Activated CD8-positive, alpha-beta T cell treated with anti-CD3 and anti-CD28 coated beads for 36 hours (primary cell): ENCODE measurements at regions not wholly inside any gene's neighbourhood (a gene's known extent, or its start where the extent isn't known, plus 50 kb on each side); places are given as distances from the start of the nearest gene placed in this dataset.
"Not testable (repeated sequence)": the region's sequence is repeated elsewhere in the genome, so short reads cannot be mapped to it uniquely, and the experiment has no call there.

ENCODE experiments used
- ATAC-seq: fragments of 200-7000 bp; cut with Tn5 transposase; one replicate; pipeline ENCODE4 v1.10.0; 2021; ENCODE audit warnings: mild to moderate bottlenecking, moderate library complexity
- CTCF ChIA-PET: fragments of 350-600 bp; sonication (Branson Sonifier 250); formaldehyde crosslinking; loops from one replicate; lab custom pipeline; 2021; ENCODE audit warnings: antibody characterized with exemption; lab: Charles Lee
- POLR2A ChIA-PET: fragments of 350-600 bp; sonication (Branson Sonifier 250); formaldehyde crosslinking; loops from one replicate; lab custom pipeline; 2021; ENCODE audit warnings: antibody characterized with exemption; lab: Charles Lee
- DNase-seq: peaks from one replicate; pipeline ENCODE4 v3.0.0-alpha.2; 2020
- H3K27ac Mint-ChIP-seq: one replicate; pipeline ENCODE4 v1.8.0; 2021; ENCODE audit warnings: mild to moderate bottlenecking, mixed read lengths
- H3K27me3 Mint-ChIP-seq: one replicate; pipeline ENCODE4 v1.8.0; 2021; ENCODE audit warnings: mixed read lengths
- H3K36me3 Mint-ChIP-seq: one replicate; pipeline ENCODE4 v1.8.0; 2021; ENCODE audit warnings: low read depth, mixed read lengths
- H3K4me1 Mint-ChIP-seq: one replicate; pipeline ENCODE4 v1.8.0; 2021; ENCODE audit warnings: low read depth, mixed read lengths
- H3K4me3 Mint-ChIP-seq: one replicate; pipeline ENCODE4 v1.8.0; 2021; ENCODE audit warnings: mild to moderate bottlenecking, moderate library complexity, mixed read lengths
- H3K9me3 Mint-ChIP-seq: one replicate; pipeline ENCODE4 v1.8.0; 2021; ENCODE audit warnings: mixed read lengths
- CTCF ChIP-seq: fragments of 200-600 bp; IDR thresholded peaks from one replicate; pipeline ENCODE4 v1.8.0; 2022; ENCODE audit warnings: antibody characterized with exemption, mild to moderate bottlenecking
- intact Hi-C: fragments of 100-400 bp; cut with micrococcal nuclease; formaldehyde crosslinking; loops from one replicate; pipeline ENCODE4 v1.10.0; 2022

GRCh38 chr21:38089763-38090046 lies 167.1 kb upstream of the KCNJ15 start:
- ATAC-seq (no peak), DNase-seq (no peak)
- Mint-ChIP-seq H3K27ac (no peak overlapping the region), H3K4me1 (no peaks in the 10 kb centered on the region), H3K36me3 (no peaks in the 10 kb centered on the region), H3K4me3 (no peak overlapping the region), H3K9me3 (no peaks in the 10 kb centered on the region), H3K27me3 (peaks cover 18% of the 10 kb centered on the region)
- ChIA-PET POLR2A (interaction anchor here (0.7 kb wide), 1 partner anchor 447 kb away, joined by 3 read pairs; no protein-coding TSS in a partner anchor), CTCF (no interaction called here)
- intact Hi-C loops = no loop called here
- no peak for TF ChIP-seq CTCF

GRCh38 chr21:38091061-38091460 lies 165.7 kb upstream of the KCNJ15 start:
- H3K4me1 Mint-ChIP-seq, intact Hi-C loops, H3K9me3 Mint-ChIP-seq, H3K27ac Mint-ChIP-seq, H3K36me3 Mint-ChIP-seq, DNase-seq, CTCF ChIA-PET, POLR2A ChIA-PET, ATAC-seq, H3K4me3 Mint-ChIP-seq: not testable (repeated sequence)
- H3K27me3 Mint-ChIP-seq = peaks cover 18% of the 10 kb centered on the region

- Mint-ChIP-seq H3K27me3 (peaks cover 18% of the 10 kb centered on the region), H3K4me1 (no peaks in the 10 kb centered on the region), H3K27ac (no peak overlapping the region), H3K9me3 (peaks cover 5% of the 10 kb centered on the region), H3K4me3 (no peak overlapping the region), H3K36me3 (no peaks in the 10 kb centered on the region)
- ChIA-PET CTCF (no interaction called here), POLR2A (no interaction called here)
- intact Hi-C loops = no loop called here
- no peak for TF ChIP-seq CTCF
- no peak for DNase-seq
- no peak for ATAC-seq
These were observed 164.7 kb upstream of the KCNJ15 start for GRCh38 chr21:38092051-38092450.

GRCh38 chr21:38095220-38095619 lies 161.6 kb upstream of the KCNJ15 start:
- intact Hi-C loops = no loop called here
- peaks cover 5% of the 10 kb centered on the region for H3K9me3 Mint-ChIP-seq
- H3K36me3 Mint-ChIP-seq = no peaks in the 10 kb centered on the region
- CTCF ChIA-PET = no interaction called here
- no peak overlapping the region for H3K27ac Mint-ChIP-seq
- H3K4me1 Mint-ChIP-seq = no peaks in the 10 kb centered on the region
- POLR2A ChIA-PET = no interaction called here
- no peak overlapping the region for H3K4me3 Mint-ChIP-seq
- ATAC-seq (no peak), DNase-seq (no peak)
- TF ChIP-seq CTCF = no peak
- H3K27me3 Mint-ChIP-seq = peaks cover 12% of the 10 kb centered on the region

GRCh38 chr21:38097789-38098188 lies 159.0 kb upstream of the KCNJ15 start:
- Mint-ChIP-seq H3K27ac (no peak overlapping the region), H3K36me3 (no peaks in the 10 kb centered on the region), H3K27me3 (peaks cover 9% of the 10 kb centered on the region), H3K4me3 (no peak overlapping the region), H3K4me1 (no peaks in the 10 kb centered on the region), H3K9me3 (peaks cover 5% of the 10 kb centered on the region)
- DNase-seq = no peak
- POLR2A ChIA-PET = no interaction called here
- CTCF ChIA-PET = no interaction called here
- ATAC-seq = no peak
- intact Hi-C loops = no loop called here
- no peak for TF ChIP-seq CTCF

GRCh38 chr21:38112219-38112789 lies 144.5 kb upstream of the KCNJ15 start:
- Mint-ChIP-seq H3K27ac (no peak overlapping the region), H3K4me3 (no peak overlapping the region), H3K9me3 (no peaks in the 10 kb centered on the region), H3K36me3 (no peaks in the 10 kb centered on the region), H3K4me1 (peaks cover 1% of the 10 kb centered on the region), H3K27me3 (peaks cover 7% of the 10 kb centered on the region)
- ChIA-PET CTCF (no interaction called here), POLR2A (no interaction called here)
- DNase-seq (no peak), ATAC-seq (no peak)
- TF ChIP-seq CTCF = no peak
- intact Hi-C loops = no loop called here
